GM18873 (cell line): ENCODE measurements at regions not wholly inside any gene's neighbourhood (a gene's known extent, or its start where the extent isn't known, plus 50 kb on each side); places are given as distances from the start of the nearest gene placed in this dataset.

Experiments used
- ATAC-seq: cut with Tn5 transposase; IDR thresholded peaks from one replicate; pipeline ENCODE4 v1.9.1; 2021; ENCODE audit warnings: mild to moderate bottlenecking, moderate library complexity, moderate number of reproducible peaks; ENCODE audit not compliant: unreplicated experiment, low FRiP score

- no peak for ATAC-seq
Observed at GRCh38 chr13:109465148-109465547, 321.2 kb downstream of the IRS2 start.

DNA sequence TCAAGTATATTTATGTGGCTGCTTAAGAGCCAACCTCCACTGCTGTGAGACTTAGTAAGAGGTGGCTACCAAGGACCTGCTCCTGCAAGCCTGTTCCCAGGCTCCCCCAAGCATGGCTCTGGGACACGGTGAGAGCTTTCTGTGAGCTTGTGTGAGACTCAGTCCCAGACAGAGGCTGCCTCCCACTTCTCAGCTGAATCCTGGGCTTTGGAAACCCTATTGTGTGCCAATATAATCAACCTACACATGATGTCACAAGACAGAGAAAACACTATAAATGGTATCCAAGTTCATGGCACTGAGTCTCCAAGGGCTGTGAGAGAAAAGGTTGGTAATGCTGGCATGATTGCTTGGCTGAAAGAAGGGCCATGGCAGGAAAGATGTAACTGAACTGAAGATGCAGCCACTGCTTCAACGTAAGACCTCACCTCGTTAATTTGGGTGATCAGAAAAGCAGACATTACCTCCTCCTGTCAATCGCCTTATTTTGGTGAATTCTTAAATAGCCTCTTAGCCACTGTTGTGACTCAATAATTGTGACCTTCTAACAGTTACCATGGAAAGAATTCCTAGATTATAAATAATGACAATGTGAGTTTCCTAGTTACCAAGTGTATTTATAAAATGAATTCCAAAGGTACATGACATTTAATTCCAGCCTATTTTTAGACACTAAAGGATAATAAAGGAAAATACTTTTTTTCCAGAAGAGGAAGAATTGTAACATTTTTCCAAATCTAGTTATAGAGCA is 332.0 kb downstream of the IRS2 start:
- no peak for ATAC-seq

DNA sequence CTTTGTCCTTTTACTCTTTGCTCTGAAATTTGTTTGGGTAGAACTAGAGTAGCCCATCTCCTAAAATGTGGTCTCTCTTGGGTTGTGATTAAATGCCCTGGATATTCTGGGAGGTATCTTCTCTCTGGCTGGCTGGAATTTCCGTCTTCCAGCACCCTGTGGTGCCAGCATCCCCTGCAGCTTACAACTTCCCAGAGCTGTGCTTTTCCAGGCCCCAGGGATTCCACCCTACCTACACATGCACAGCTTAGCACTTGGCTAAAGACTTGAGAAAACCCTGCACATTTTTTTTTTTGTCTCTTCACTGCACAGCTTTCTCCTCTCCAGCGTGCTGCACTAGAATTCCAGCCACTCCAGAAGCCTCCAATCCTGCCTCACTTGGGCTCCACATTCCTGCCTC is 334.7 kb downstream of the IRS2 start:
- ATAC-seq, result no peak

GRCh38 chr13:109448629-109449028 is 337.8 kb downstream of the IRS2 start:
- no peak for ATAC-seq

GRCh38 chr13:109447667-109448066 is 338.7 kb downstream of the IRS2 start:
- ATAC-seq, result no peak

GRCh38 chr13:109440320-109440719 is 346.1 kb downstream of the IRS2 start:
- no peak for ATAC-seq

DNA sequence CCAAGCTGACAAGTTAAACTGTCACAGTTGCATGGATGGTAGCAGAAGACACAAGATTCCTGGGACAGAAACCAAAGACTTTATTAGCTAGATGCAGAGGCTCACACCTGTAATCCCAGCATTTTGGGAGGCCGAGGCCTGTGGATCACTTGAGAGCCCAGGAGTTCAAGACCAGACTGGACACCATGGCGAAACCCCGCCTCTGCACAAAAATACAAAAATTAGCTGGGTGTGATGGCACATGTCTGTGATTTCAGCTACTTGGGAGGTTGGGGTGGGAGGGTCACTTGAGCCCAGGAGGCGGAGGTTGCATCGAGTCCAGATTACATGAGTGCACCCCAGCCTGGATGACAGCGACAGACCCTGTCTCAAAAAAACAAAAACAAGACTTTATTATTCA is 346.6 kb downstream of the IRS2 start:
- ATAC-seq, result no peak

DNA sequence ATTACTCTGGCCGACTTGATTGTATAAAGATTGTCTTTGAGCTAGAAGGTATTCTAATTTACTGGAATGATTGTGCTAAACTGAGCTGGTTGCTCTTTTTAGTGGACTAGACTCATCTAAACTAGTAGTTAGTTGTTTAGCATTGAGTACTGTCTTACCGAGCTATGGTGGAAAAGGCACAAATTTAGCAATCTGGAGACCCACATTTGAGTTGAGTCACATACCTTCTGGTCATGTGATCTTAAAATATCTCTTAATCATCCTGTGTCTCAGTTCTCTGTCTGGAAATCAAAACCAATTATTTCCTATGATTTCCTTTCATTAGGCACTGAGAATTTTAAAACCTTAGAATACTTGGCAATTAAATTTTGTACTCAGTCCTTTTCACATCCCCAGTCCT is 349.5 kb downstream of the IRS2 start:
- ATAC-seq, result no peak

- ATAC-seq, result no peak
Observed at GRCh38 chr13:109436055-109436622, 350.2 kb downstream of the IRS2 start.

DNA sequence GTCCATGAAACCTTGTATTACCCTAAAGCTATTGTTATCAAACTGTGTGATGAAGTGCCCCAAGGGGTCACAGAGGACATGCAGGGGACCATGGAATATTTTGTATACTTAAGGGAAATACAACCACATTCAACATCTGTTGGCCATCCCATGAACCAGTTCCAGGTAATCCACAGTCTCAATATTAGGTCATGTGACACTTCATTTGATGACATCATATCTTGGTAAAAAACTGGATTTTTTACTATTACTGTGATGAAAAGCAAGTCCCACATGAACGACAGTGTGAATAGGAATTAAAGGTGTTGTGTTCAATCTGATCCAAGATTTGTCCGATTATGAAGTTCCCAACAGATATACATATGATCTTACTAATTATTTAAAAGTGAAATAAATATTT is 355.2 kb downstream of the IRS2 start:
- ATAC-seq, result no peak

GRCh38 chr13:109428146-109428545 is 358.2 kb downstream of the IRS2 start:
- no peak for ATAC-seq

GRCh38 chr13:109427695-109428094 is 358.7 kb downstream of the IRS2 start:
- no peak for ATAC-seq

DNA sequence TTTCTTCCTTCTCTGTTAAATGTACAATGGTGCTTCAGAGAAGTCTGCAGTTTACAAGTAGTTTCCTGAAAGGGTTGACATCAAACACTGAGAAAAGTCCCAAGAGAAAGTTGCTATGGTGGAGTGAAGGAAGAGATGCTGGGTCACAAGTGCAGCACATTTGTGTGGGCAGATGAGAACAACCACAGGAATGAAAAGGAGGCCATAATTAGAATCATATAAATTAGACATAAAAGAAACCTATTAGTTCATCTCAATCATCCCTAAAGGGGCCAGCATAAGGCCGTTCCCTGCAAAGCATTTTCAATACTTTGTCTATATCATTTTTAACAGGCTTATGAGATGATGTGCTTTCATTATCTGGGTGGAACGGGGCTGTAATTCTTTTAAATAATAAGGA is 359.2 kb downstream of the IRS2 start:
- no peak for ATAC-seq

- no peak for ATAC-seq
Observed at GRCh38 chr13:109426690-109426990, 359.7 kb downstream of the IRS2 start.

DNA sequence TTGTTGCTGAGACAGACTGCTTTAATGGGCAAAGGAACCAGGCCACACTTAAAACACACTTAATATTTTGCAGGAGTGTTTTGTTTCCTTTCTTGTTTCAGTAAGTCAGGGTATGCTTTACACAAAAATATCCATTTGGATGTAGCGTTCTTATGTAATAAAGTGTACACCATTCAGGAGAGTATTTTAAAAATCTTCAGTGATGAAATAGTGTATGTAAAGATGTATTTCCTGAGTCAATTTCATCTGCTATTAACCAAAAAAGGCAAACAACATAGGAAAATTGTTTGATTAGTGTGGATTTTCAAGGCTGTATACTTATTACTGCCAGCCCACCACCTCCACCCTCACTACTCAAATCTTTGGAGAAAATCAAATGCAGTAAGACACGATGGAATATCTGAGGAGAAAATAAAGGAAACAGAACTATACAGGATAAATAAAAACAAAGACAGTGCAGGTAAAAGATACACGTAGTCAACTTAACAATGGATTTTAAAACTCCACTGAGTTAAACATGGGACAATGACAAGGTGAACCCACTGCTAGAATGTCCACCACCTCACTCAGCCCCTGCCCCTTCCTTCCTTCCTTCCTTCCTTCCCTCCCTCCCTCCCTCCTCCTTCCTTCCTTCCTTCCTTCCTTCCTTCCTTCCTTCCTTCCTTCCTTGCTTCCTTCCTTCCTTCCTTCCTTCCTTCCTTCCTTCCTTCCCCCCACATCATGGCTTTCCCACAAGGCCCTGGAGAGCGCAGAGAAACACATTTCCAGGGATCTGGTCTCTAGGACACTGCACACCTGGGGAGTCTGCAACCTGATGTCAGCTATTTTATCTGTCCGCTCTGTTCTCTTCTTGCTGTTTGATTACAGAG is 360.3 kb downstream of the IRS2 start:
- no peak for ATAC-seq

DNA sequence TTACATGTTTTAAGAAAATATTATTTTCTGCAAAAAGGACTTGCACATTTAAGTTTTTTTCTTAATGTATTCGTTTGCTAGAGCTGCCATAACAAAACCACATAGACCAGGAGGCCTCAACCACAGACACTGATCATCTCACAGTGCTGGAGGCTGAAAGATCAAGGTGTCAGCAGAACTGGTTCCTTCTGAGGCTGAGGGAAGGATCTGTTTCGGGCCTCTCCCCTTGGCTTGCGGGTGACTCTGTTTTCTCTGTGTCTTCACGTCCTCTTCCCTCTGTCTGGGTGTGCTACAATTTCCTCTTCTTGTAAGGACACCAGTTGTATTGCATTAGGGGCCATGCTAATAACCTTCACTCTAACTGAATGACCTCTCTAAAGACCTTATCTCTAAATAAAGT is 364.2 kb downstream of the IRS2 start:
- no peak for ATAC-seq

DNA sequence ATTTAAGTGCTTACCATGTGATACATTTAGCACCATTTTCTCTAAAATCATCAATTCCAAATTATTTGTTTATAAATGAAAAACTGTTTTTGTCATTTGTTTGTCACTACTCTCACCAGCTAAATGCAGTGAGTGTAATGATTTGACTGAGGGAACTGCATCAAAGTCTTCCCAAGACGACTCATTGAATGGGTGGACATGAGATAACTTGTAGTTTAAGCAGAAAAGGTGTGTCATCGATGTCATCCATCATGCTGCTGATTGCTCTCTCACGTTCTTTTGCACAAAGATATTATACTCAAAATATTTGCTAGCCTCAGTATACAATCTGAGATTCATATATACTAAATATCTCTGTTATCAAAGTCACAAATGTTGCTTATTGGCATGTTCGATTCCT is 366.5 kb downstream of the IRS2 start:
- no peak for ATAC-seq

GRCh38 chr13:109418111-109418510 is 368.3 kb downstream of the IRS2 start:
- ATAC-seq, result no peak

GRCh38 chr13:109416001-109416400 is 370.4 kb downstream of the IRS2 start:
- no peak for ATAC-seq

GRCh38 chr13:109415057-109415456 is 371.3 kb downstream of the IRS2 start:
- no peak for ATAC-seq

DNA sequence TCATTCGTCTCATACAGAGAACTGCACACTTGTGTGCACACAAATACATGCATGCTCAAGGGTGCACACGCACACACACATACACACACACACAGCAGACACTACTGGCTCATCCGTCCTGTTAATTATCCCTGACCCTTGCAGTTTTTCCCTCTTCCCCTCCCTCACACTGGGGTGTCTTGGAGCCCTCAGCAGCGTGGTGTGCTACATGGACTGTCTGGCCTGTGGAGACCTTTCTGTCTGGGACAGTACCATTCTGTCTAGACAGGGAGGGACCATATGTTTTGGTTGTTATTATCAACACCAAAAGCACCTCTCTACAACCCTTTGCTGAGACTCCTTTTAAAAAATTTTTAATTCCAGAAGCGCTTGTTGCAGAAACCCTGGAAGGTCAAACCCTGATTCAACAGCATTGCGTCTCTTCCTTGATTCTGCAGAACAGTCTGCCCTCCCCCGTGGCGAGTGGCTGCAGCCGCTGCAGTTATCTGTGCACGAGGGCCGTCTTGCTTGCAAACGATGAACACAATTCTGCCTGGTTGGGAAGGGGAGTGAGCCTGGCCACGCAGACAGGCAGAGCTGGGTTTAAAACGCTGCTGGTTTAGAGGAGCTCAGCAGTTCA is 374.0 kb downstream of the IRS2 start:
- no peak for ATAC-seq
